Osteocyte (in vitro differentiated cells): ENCODE measurements at regions not wholly inside any gene's neighbourhood (a gene's known extent, or its start where the extent isn't known, plus 50 kb on each side); places are given as distances from the start of the nearest gene placed in this dataset.

Experiments
- DNase-seq: peaks from one replicate; pipeline ENCODE4 v3.0.0; 2021; ENCODE audit warnings: mixed read lengths; ENCODE audit not compliant: unreplicated experiment; ENCODE audit errors: extremely low spot score
- H3K27ac Mint-ChIP-seq: one replicate; pipeline ENCODE4 v1.8.0; 2021; ENCODE audit warnings: mild to moderate bottlenecking, mixed read lengths; ENCODE audit not compliant: unreplicated experiment
- H3K27me3 Mint-ChIP-seq: one replicate; pipeline ENCODE4 v1.8.0; 2021; ENCODE audit warnings: mixed read lengths; ENCODE audit not compliant: unreplicated experiment
- H3K36me3 Mint-ChIP-seq: one replicate; pipeline ENCODE4 v1.8.0; 2021; ENCODE audit warnings: mixed read lengths; ENCODE audit not compliant: unreplicated experiment
- H3K4me1 Mint-ChIP-seq: one replicate; pipeline ENCODE4 v1.8.0; 2021; ENCODE audit warnings: mixed read lengths; ENCODE audit not compliant: unreplicated experiment
- H3K4me3 Mint-ChIP-seq: one replicate; pipeline ENCODE4 v1.8.0; 2021; ENCODE audit warnings: mild to moderate bottlenecking, moderate library complexity, mixed read lengths; ENCODE audit not compliant: unreplicated experiment
- H3K9me3 Mint-ChIP-seq: one replicate; pipeline ENCODE4 v1.8.0; 2021; ENCODE audit warnings: mixed read lengths; ENCODE audit not compliant: unreplicated experiment
- CTCF ChIP-seq: fragments of 200-600 bp; sonication (generic); IDR thresholded peaks from 2 replicates; pipeline ENCODE4 v1.5.0; 2021; ENCODE audit warnings: antibody characterized with exemption, mild to moderate bottlenecking, moderate library complexity

- no peak for DNase-seq
- H3K4me1 Mint-ChIP-seq = no peaks in the 10 kb centered on the region
- peaks cover 4% of the 10 kb centered on the region for H3K36me3 Mint-ChIP-seq
- peaks cover 15% of the 10 kb centered on the region for H3K27me3 Mint-ChIP-seq
- no peaks in the 10 kb centered on the region for H3K9me3 Mint-ChIP-seq
- no peak for TF ChIP-seq CTCF
- no peak overlapping the region for H3K4me3 Mint-ChIP-seq
- no peak overlapping the region for H3K27ac Mint-ChIP-seq
Observed at GRCh38 chr13:59607780-59608233, 555.9 kb downstream of the DIAPH3 start.

GRCh38 chr13:59609421-59609820 is 554.3 kb downstream of the DIAPH3 start:
- H3K27me3 Mint-ChIP-seq = peaks cover 15% of the 10 kb centered on the region
- DNase-seq = no peak
- peaks cover 4% of the 10 kb centered on the region for H3K36me3 Mint-ChIP-seq
- no peak overlapping the region for H3K27ac Mint-ChIP-seq
- H3K4me3 Mint-ChIP-seq = no peak overlapping the region
- H3K9me3 Mint-ChIP-seq = no peaks in the 10 kb centered on the region
- no peak for TF ChIP-seq CTCF
- no peaks in the 10 kb centered on the region for H3K4me1 Mint-ChIP-seq
